Cardiac muscle cell (in vitro differentiated cells and primary cell): ENCODE measurements at regions not wholly inside any gene's neighbourhood (a gene's known extent, or its start where the extent isn't known, plus 50 kb on each side); places are given as distances from the start of the nearest gene placed in this dataset.
A peak's percentile ranks its signal among the peaks of the same experiment; 100 is the strongest.

Experiments
- DNase-seq, 2 donors: peaks; one replicate each; pipeline versions ENCODE4 v3.0.0 to v3.0.0-alpha.2; 2010 to 2017; ENCODE audit warnings: low read depth in 1 of 2, low spot score in 1 of 2
- H3K27ac ChIP-seq: fragments of 200-600 bp; sonication (generic); 2 replicates; pipeline ENCODE4 v1.5.1; 2016
- H3K27me3 ChIP-seq: fragments of 200-600 bp; sonication (generic); 2 replicates; pipeline ENCODE4 v1.6.0; 2016; ENCODE audit warnings: control low read depth
- H3K36me3 ChIP-seq: fragments of 200-600 bp; sonication (generic); 2 replicates; pipeline ENCODE4 v1.5.1; 2016; ENCODE audit warnings: control low read depth
- H3K4me1 ChIP-seq: fragments of 200-600 bp; sonication (generic); 2 replicates; pipeline ENCODE4 v1.8.1; 2017; ENCODE audit warnings: low read depth, mild to moderate bottlenecking, mixed run types
- H3K4me3 ChIP-seq: fragments of 200-600 bp; sonication (generic); 2 replicates; pipeline ENCODE4 v1.5.1; 2016; ENCODE audit warnings: mild to moderate bottlenecking
- H3K9me3 ChIP-seq: fragments of 200-600 bp; sonication (generic); 2 replicates; pipeline ENCODE4 v1.5.1; 2017; ENCODE audit warnings: low read depth, mild to moderate bottlenecking, control low read depth
- TF ChIP-seq, protein P1 (sequence below): IDR thresholded peaks from 2 replicates; pipeline ENCODE4 v1.5.1; 2012; ENCODE audit warnings: low read depth, mild to moderate bottlenecking, low read length

DNA sequence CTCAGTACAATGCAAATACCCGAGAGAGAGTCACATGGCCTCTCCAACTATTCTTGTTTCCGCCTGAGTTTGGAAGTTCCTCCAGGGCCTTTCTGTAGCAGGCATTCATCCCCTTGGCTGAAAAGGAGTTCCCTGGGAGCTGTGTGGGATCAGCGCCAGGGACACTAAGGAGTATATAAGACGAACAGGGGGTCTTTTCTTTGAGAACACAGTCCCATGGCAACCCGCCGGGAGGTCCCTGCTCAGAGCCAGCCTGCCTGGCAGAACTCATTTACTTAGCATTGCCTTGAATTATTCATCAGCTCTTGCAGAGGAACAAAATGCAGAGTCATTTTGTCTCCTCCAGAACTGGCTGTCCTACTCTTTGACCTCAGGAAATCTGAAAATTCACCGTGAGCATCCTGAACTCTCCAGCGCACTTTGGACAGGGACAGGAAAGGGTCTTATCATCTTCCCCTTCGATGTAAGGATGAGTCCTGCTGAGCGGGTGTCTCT, 120.4 kb upstream of the OSMR start:
- Histone ChIP-seq H3K4me3 (no peak overlapping the region), H3K4me1 (no peaks in the 10 kb centered on the region), H3K9me3 (no peaks in the 10 kb centered on the region), H3K27me3 (no peaks in the 10 kb centered on the region), H3K27ac (no peak overlapping the region), H3K36me3 (no peaks in the 10 kb centered on the region)
- no peak for DNase-seq
- TF ChIP-seq, protein P1, sequence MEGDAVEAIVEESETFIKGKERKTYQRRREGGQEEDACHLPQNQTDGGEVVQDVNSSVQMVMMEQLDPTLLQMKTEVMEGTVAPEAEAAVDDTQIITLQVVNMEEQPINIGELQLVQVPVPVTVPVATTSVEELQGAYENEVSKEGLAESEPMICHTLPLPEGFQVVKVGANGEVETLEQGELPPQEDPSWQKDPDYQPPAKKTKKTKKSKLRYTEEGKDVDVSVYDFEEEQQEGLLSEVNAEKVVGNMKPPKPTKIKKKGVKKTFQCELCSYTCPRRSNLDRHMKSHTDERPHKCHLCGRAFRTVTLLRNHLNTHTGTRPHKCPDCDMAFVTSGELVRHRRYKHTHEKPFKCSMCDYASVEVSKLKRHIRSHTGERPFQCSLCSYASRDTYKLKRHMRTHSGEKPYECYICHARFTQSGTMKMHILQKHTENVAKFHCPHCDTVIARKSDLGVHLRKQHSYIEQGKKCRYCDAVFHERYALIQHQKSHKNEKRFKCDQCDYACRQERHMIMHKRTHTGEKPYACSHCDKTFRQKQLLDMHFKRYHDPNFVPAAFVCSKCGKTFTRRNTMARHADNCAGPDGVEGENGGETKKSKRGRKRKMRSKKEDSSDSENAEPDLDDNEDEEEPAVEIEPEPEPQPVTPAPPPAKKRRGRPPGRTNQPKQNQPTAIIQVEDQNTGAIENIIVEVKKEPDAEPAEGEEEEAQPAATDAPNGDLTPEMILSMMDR = no peak

DNA sequence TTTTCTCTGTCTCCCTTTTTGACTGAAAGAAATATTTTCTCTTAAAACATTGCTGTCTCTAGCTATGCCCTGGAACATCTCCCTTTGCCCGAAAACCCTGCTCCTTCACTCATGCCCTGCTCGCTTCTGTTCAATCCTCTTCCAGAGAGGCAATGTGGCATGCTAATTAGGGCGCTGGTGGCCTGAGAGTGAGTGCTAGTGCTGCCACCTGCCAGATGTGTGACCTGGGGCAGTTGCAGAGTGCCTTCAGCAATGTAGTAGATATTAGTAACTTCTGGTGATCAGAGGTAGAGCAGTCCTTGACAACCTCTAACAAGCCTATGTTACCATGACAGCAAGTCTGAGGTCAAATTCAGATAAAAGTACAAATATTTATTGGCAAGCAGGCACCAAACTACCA, 119.5 kb upstream of the OSMR start:
- no peaks in the 10 kb centered on the region for H3K36me3 ChIP-seq
- H3K9me3 ChIP-seq = no peaks in the 10 kb centered on the region
- no peaks in the 10 kb centered on the region for H3K4me1 ChIP-seq
- H3K27me3 ChIP-seq = no peaks in the 10 kb centered on the region
- DNase-seq = no peak
- TF ChIP-seq, protein P1 = no peak
- H3K4me3 ChIP-seq = no peak overlapping the region
- no peak overlapping the region for H3K27ac ChIP-seq

DNA sequence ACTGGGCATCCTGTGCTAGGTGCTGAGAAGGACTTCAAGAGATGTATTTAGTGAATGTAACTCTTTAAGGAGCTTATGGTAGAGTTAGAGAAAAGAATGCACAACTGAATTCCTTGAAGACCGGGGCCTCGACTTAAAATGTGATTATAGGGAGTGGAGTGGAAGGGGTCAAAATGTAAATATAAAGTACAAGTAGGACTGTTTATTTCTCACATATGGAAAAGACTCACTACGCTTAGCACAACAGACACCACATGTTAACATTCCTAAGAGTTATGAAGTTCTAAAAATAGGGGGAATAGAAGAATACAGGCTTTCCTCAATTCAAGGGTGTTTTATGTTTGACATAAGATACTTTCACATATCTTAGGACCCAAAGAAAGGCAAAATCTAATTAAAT, 117.8 kb upstream of the OSMR start:
- no peaks in the 10 kb centered on the region for H3K27me3 ChIP-seq
- H3K36me3 ChIP-seq = no peaks in the 10 kb centered on the region
- no peak overlapping the region for H3K27ac ChIP-seq
- TF ChIP-seq, protein P1 = no peak
- H3K9me3 ChIP-seq = no peaks in the 10 kb centered on the region
- no peak for DNase-seq
- no peaks in the 10 kb centered on the region for H3K4me1 ChIP-seq
- H3K4me3 ChIP-seq = no peak overlapping the region

DNA sequence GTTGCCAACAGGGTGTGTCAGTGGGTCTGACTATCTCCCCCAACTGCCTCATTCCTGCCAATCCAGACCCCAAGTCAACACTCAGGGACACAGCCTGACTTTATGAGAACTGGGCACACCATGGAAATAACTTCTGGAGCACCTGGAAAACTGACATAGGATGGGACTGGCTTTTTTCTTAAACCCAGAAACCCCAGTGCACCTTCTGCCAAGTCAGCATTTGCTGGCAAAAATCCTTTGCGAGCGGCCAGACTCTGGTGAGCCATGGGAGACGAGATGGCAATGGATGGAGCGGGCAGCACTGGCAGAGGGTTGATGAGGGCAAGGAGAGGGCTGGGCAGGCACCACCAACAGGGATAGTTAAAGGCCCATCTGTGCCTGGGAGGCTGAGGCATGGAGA, 114.4 kb upstream of the OSMR start:
- H3K27me3 ChIP-seq = no peaks in the 10 kb centered on the region
- TF ChIP-seq, protein P1 = no peak
- no peaks in the 10 kb centered on the region for H3K36me3 ChIP-seq
- H3K9me3 ChIP-seq = no peaks in the 10 kb centered on the region
- H3K4me1 ChIP-seq = no peaks in the 10 kb centered on the region
- no peak for DNase-seq
- H3K4me3 ChIP-seq = no peak overlapping the region
- no peak overlapping the region for H3K27ac ChIP-seq

DNA sequence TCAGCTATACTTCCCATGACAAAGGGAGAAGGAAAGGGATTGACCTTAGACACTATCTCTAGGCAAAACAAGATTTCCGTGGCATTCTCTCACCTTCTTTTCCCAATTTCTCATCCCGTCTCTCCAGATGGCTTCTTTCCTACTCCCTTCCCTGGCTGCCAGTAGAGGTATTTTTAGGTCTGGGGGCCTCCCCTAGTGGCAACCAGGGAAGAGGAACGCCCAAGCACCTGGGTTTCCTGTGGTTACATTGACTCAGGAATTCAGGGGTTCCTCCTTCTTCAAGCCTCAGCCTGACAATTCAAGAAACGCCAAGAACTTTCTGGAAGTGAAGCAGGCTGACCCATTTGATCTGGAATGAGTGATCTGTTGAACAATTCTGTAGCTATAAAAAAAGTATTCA, 111.5 kb upstream of the OSMR start:
- Histone ChIP-seq H3K27ac (no peak overlapping the region), H3K4me3 (no peak overlapping the region), H3K9me3 (no peaks in the 10 kb centered on the region), H3K36me3 (no peaks in the 10 kb centered on the region), H3K27me3 (no peaks in the 10 kb centered on the region), H3K4me1 (no peaks in the 10 kb centered on the region)
- TF ChIP-seq, protein P1 = no peak
- DNase-seq = peak in 1 of 2 donors; percentile 54

DNA sequence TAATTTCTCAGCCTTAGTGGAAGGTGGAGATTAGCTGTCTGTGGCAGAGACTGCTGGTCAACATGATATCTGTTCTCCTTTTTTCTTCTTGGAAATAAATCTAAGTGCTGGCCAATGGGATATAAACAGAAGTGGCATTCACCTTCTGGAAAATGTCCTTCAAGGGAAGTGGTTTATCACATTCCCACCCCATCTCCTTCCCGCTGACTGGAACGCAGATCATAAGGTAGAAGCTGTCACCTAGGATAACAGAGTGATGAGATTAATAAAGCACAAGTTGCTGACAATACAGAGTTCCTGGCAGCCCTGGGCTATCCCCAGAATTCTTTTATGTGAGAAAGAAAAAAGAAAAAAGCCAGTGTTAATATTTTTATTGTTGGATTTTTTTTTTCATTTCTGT, 109.7 kb upstream of the OSMR start:
- TF ChIP-seq, protein P1 = no peak
- no peaks in the 10 kb centered on the region for H3K4me1 ChIP-seq
- DNase-seq = no peak
- no peaks in the 10 kb centered on the region for H3K36me3 ChIP-seq
- H3K27me3 ChIP-seq = no peaks in the 10 kb centered on the region
- no peak overlapping the region for H3K27ac ChIP-seq
- no peaks in the 10 kb centered on the region for H3K9me3 ChIP-seq
- H3K4me3 ChIP-seq = no peak overlapping the region
